ENCODE measurements at regions not wholly inside any gene's neighbourhood (a gene's known extent, or its start where the extent isn't known, plus 50 kb on each side); places are given as distances from the start of the nearest gene placed in this dataset.
"Not testable (repeated sequence)": the region's sequence is repeated elsewhere in the genome, so short reads cannot be mapped to it uniquely, and the experiment has no call there.

GRCh38 chrX:16320765-16321355 lies 153.6 kb downstream of the MAGEB17 start:
- no peak for DNase-seq

- no peak for DNase-seq
These were observed 166.2 kb downstream of the MAGEB17 start for GRCh38 chrX:16333453-16333852.

- DNase-seq: no peak
These were observed 167.9 kb downstream of the MAGEB17 start for GRCh38 chrX:16335181-16335580.

GRCh38 chrX:16347968-16348670 lies 180.8 kb downstream of the MAGEB17 start:
- DNase-seq: no peak

GRCh38 chrX:16357902-16358301 lies 190.6 kb downstream of the MAGEB17 start:
- no peak for DNase-seq

GRCh38 chrX:16360056-16360455 lies 192.8 kb downstream of the MAGEB17 start:
- not testable (repeated sequence) for DNase-seq

- DNase-seq: no peak
These were observed 201.4 kb downstream of the MAGEB17 start for GRCh38 chrX:16368696-16369095.

- DNase-seq: no peak
These were observed 208.8 kb downstream of the MAGEB17 start for GRCh38 chrX:16376056-16376455.

- DNase-seq: no peak
These were observed 218.8 kb downstream of the MAGEB17 start for GRCh38 chrX:16386126-16386525.

- no peak for DNase-seq
These were observed 225.3 kb downstream of the MAGEB17 start for GRCh38 chrX:16392597-16392996.

- DNase-seq: no peak
These were observed 227.0 kb downstream of the MAGEB17 start for GRCh38 chrX:16394290-16394689.

GRCh38 chrX:16403808-16404207 lies 236.5 kb downstream of the MAGEB17 start:
- DNase-seq: no peak

- no peak for DNase-seq
These were observed 233.4 kb upstream of the S100G start for GRCh38 chrX:16416588-16416987.

- no peak for DNase-seq
These were observed 231.3 kb upstream of the S100G start for GRCh38 chrX:16418650-16419049.

GRCh38 chrX:16427668-16428067 lies 222.3 kb upstream of the S100G start:
- no peak for DNase-seq

- DNase-seq: no peak
These were observed 220.6 kb upstream of the S100G start for GRCh38 chrX:16429406-16429805.

- no peak for DNase-seq
These were observed 218.7 kb upstream of the S100G start for GRCh38 chrX:16431266-16431665.

- DNase-seq: no peak
These were observed 216.9 kb upstream of the S100G start for GRCh38 chrX:16433021-16433420.

GRCh38 chrX:16435399-16435986 lies 214.5 kb upstream of the S100G start:
- DNase-seq: no peak

GRCh38 chrX:16436348-16437188 lies 213.4 kb upstream of the S100G start:
- DNase-seq: peak; percentile 20

- DNase-seq: no peak
These were observed 209.5 kb upstream of the S100G start for GRCh38 chrX:16440446-16440845.

GRCh38 chrX:16444353-16444752 lies 205.6 kb upstream of the S100G start:
- no peak for DNase-seq

- DNase-seq: peak; percentile 11
These were observed 204.7 kb upstream of the S100G start for GRCh38 chrX:16445166-16445752.

Measured in activated CD4-positive, alpha-beta T cell treated with anti-CD3 and anti-CD28 coated beads for 1 hour (primary cell).